ENCODE measurements at regions not wholly inside any gene's neighbourhood (a gene's known extent, or its start where the extent isn't known, plus 50 kb on each side); places are given as distances from the start of the nearest gene placed in this dataset.

GRCh38 chr6:166862978-166863530 is 93.3 kb downstream of the RNASET2 start:
- DNase-seq, result no peak
- Histone ChIP-seq H3K4me1 (peaks cover 0 to 17% (median 3%) of the 10 kb centered on the region in 4 donors), H3K27ac (peak overlapping the region in 1 of 4 donors; percentile 34), H3K4me3 (peak overlapping the region; percentile 41 to 59 (median 50)), H3K36me3 (no peaks in the 10 kb centered on the region), H3K27me3 (no peaks in the 10 kb centered on the region), H3K9me3 (no peaks in the 10 kb centered on the region)
- TF ChIP-seq CTCF (IDR thresholded peaks at IDR 0.05) (no peak), POLR2A (IDR thresholded peaks at IDR 0.05) (no peak)

- Histone ChIP-seq H3K4me3 (peak overlapping the region; percentile 41 to 59 (median 50)), H3K27me3 (no peaks in the 10 kb centered on the region), H3K27ac (peak overlapping the region in 1 of 4 donors; percentile 34), H3K9me3 (no peaks in the 10 kb centered on the region), H3K4me1 (peaks cover 0 to 17% (median 3%) of the 10 kb centered on the region in 4 donors), H3K36me3 (no peaks in the 10 kb centered on the region)
- no peak for TF ChIP-seq POLR2A (IDR thresholded peaks at IDR 0.05)
- TF ChIP-seq CTCF (IDR thresholded peaks at IDR 0.05), result no peak
- DNase-seq, result peak in 1 of 3 donors; percentile 37
Measured at GRCh38 chr6:166862287-166862977, 93.9 kb downstream of the RNASET2 start.

GRCh38 chr6:166861961-166862286 is 94.4 kb downstream of the RNASET2 start:
- TF ChIP-seq CTCF (IDR thresholded peaks at IDR 0.05) (no peak), POLR2A (IDR thresholded peaks at IDR 0.05) (no peak)
- H3K4me3 ChIP-seq, result peak overlapping the region; percentile 41 to 59 (median 50)

GRCh38 chr6:166861304-166861703 is 95.0 kb downstream of the RNASET2 start:
- no peaks in the 10 kb centered on the region for H3K9me3 ChIP-seq
- H3K27me3 ChIP-seq, result no peaks in the 10 kb centered on the region
- H3K4me3 ChIP-seq, result no peak overlapping the region
- no peak for TF ChIP-seq CTCF (IDR thresholded peaks at IDR 0.05)
- no peak for TF ChIP-seq POLR2A (IDR thresholded peaks at IDR 0.05)
- no peak overlapping the region for H3K27ac ChIP-seq
- DNase-seq, result no peak
- H3K4me1 ChIP-seq, result peaks cover 0 to 17% (median 3%) of the 10 kb centered on the region in 4 donors
- H3K36me3 ChIP-seq, result no peaks in the 10 kb centered on the region

More at GRCh38 chr6:166861961-166862286, 94.4 kb downstream of the RNASET2 start:
- H3K4me1 ChIP-seq, result peaks cover 0 to 17% (median 3%) of the 10 kb centered on the region in 4 donors
- no peaks in the 10 kb centered on the region for H3K36me3 ChIP-seq
- H3K27me3 ChIP-seq, result no peaks in the 10 kb centered on the region
- no peak for DNase-seq
- no peak overlapping the region for H3K27ac ChIP-seq
- H3K9me3 ChIP-seq, result no peaks in the 10 kb centered on the region

GRCh38 chr6:166860392-166860791 is 96.0 kb downstream of the RNASET2 start:
- no peaks in the 10 kb centered on the region for H3K36me3 ChIP-seq
- H3K27ac ChIP-seq, result no peak overlapping the region
- no peak overlapping the region for H3K4me3 ChIP-seq
- no peaks in the 10 kb centered on the region for H3K27me3 ChIP-seq
- no peak for TF ChIP-seq CTCF (IDR thresholded peaks at IDR 0.05)
- no peak for TF ChIP-seq POLR2A (IDR thresholded peaks at IDR 0.05)
- no peak for DNase-seq
- no peaks in the 10 kb centered on the region for H3K9me3 ChIP-seq
- H3K4me1 ChIP-seq, result peaks cover 0 to 17% (median 3%) of the 10 kb centered on the region in 4 donors
